ENCODE measurements at regions not wholly inside any gene's neighbourhood (a gene's known extent, or its start where the extent isn't known, plus 50 kb on each side); places are given as distances from the start of the nearest gene placed in this dataset.

GRCh38 chr13:71967990-71968389, 101.0 kb upstream of the DACH1 start:
- DNase-seq (ENCODE audit: low read depth): no peak
- H3K4me3 ChIP-seq (ENCODE audit: low read depth, low read length): no peak overlapping the region
- TF ChIP-seq, protein P1, sequence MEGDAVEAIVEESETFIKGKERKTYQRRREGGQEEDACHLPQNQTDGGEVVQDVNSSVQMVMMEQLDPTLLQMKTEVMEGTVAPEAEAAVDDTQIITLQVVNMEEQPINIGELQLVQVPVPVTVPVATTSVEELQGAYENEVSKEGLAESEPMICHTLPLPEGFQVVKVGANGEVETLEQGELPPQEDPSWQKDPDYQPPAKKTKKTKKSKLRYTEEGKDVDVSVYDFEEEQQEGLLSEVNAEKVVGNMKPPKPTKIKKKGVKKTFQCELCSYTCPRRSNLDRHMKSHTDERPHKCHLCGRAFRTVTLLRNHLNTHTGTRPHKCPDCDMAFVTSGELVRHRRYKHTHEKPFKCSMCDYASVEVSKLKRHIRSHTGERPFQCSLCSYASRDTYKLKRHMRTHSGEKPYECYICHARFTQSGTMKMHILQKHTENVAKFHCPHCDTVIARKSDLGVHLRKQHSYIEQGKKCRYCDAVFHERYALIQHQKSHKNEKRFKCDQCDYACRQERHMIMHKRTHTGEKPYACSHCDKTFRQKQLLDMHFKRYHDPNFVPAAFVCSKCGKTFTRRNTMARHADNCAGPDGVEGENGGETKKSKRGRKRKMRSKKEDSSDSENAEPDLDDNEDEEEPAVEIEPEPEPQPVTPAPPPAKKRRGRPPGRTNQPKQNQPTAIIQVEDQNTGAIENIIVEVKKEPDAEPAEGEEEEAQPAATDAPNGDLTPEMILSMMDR (IDR thresholded peaks at IDR 0.05; ENCODE audit: low read depth, low read length, missing control alignments): no peak

DNA sequence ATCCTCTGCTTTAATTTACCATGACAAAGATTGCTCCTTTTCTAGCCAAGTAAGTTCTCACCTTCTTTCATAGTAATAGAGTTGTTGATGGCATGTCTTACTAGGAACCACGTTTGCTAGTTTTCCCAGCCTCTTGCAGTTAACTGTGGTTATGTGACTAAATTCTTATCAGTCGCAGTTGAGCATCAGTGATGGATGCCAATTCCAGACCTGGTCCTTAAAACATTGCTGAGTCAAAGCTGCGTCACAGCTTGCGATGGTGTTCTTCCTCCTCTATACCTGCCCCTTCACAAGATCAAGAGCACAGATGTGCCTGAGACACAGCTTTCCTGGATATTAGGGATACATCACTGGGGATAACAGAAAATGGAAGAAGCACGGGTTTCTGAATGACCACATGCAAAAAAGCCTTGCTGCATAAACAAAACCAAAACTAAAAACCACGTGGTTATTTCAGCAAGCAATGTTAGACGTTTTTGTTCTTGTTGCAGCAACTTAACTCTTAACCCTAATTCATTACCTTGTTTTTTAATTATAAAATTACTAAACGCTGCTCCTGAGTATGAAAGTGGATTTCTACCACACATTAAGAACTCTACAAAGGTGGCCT, 97.6 kb upstream of the DACH1 start:
- H3K4me3 ChIP-seq (ENCODE audit: low read depth, low read length): no peak overlapping the region
- no peak for DNase-seq (ENCODE audit: low read depth)
- TF ChIP-seq, protein P1 (IDR thresholded peaks at IDR 0.05; ENCODE audit: low read depth, low read length, missing control alignments): no peak

DNA sequence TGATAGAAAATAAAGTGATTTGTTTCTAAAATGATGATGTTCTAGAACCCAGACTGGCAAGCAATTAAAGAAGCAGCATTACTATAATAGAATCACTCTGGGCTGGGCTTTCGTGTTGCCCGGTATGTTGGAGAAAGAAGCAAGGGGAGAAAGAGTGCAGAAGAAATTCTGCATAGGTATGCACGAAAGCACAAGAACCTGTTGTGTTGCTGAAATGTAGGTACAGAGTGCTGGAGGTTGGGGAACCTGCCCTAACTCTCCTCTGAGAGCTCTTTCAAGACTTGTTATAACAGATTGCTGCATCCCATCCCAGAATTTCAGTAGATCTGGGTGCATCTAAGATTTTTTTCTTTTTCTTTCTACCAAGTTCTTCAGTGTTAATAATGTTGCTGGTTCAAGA, 95.7 kb upstream of the DACH1 start:
- no peak overlapping the region for H3K4me3 ChIP-seq (ENCODE audit: low read depth, low read length)
- TF ChIP-seq, protein P1 (IDR thresholded peaks at IDR 0.05; ENCODE audit: low read depth, low read length, missing control alignments): no peak
- DNase-seq (ENCODE audit: low read depth): no peak

- TF ChIP-seq, protein P1 (IDR thresholded peaks at IDR 0.05; ENCODE audit: low read depth, low read length, missing control alignments): no peak
- DNase-seq (ENCODE audit: low read depth): no peak
- no peak overlapping the region for H3K4me3 ChIP-seq (ENCODE audit: low read depth, low read length)
These were observed 95.1 kb upstream of the DACH1 start for GRCh38 chr13:71962126-71962525.

- no peak for DNase-seq (ENCODE audit: low read depth)
- no peak overlapping the region for H3K4me3 ChIP-seq (ENCODE audit: low read depth, low read length)
- TF ChIP-seq, protein P1 (IDR thresholded peaks at IDR 0.05; ENCODE audit: low read depth, low read length, missing control alignments): no peak
These were observed 82.4 kb upstream of the DACH1 start for GRCh38 chr13:71949441-71949840.

DNA sequence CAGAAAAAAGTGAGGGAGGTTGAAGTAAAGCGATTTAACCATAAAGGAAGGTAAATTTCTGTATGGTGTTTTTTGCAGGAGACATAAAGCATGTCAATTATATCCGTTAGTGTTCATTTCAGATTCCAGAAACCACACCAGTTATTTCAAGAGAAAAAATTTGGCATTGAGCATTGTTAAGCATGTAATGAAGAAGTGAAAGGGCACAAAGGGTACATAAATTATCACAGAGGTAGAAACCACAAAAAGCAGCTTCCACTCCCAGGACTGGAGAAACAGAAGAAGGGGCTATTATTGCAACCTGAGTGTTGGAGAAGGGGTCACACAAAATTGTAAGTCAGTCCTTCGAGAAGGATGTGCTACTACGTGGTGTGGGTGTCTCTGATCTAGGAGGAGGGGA, 72.2 kb upstream of the DACH1 start:
- H3K4me3 ChIP-seq (ENCODE audit: low read depth, low read length): no peak overlapping the region
- TF ChIP-seq, protein P1 (IDR thresholded peaks at IDR 0.05; ENCODE audit: low read depth, low read length, missing control alignments): no peak
- no peak for DNase-seq (ENCODE audit: low read depth)

DNA sequence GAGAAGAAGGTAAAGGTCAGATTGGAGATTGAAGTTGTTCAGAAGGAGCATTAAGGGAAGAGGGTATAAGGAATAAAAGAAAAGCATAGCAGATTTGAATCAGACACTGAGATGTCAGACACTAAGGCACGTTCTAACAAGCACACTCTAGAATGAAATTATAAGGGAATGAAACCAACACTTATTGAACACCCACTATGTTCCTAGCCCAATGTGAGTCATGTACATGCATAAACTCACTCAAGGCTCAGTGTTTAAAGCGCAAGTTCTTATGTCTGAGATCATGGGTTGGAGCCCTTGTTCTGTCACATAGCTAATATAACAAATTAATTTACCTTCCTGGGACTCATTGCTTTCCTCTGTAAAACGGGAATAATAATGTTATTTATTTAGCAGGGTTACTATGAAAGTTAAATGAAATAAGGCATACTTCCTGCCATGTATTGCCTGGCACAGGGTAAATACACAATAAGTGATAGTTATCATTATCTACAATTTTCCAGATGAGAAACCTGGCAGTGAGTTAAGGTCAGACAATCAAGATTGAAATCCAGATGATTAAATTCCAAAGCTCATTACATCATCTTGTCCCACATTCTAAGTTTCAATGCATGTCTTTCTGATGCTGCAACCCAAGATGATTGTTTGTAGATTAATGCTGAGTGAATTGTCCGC, 68.3 kb upstream of the DACH1 start:
- DNase-seq (ENCODE audit: low read depth): no peak
- TF ChIP-seq, protein P1 (IDR thresholded peaks at IDR 0.05; ENCODE audit: low read depth, low read length, missing control alignments): no peak
- H3K4me3 ChIP-seq (ENCODE audit: low read depth, low read length): no peak overlapping the region
